K562 (cell line): ENCODE measurements at regions not wholly inside any gene's neighbourhood (a gene's known extent, or its start where the extent isn't known, plus 50 kb on each side); places are given as distances from the start of the nearest gene placed in this dataset.
"Not testable (repeated sequence)": the region's sequence is repeated elsewhere in the genome, so short reads cannot be mapped to it uniquely, and the experiment has no call there.

Experiments
- ATAC-seq: fragments of 200-7000 bp; cut with Tn5 transposase; 3 replicates; pipeline ENCODE4 v1.9.1; 2020; ENCODE audit warnings: moderate library complexity
- BruUV-seq: library from RNA; stranded (reverse); fragments of 400-500 nt; replicated peaks from 2 replicates; lab custom pipeline; 2021; lab: Mats Ljungman, UMichigan
- CTCF ChIA-PET: fragments of 300-600 bp; formaldehyde crosslinking; extraction: SDS; loops from one replicate; lab custom pipeline; 2021; ENCODE audit warnings: low intra/inter-chr PET ratio; lab: Yijun Ruan, JAX
- POLR2A ChIA-PET: fragments of 300-600, 350-650 bp; sonication (Branson Sonifier 250); formaldehyde crosslinking; extraction: SDS; loops from one replicate; lab custom pipeline; 2021; ENCODE audit warnings: antibody characterized with exemption, inconsistent platforms; lab: Yijun Ruan, JAX
- DNase-seq, 4 experiments: peaks; one replicate each; pipeline versions ENCODE4 v3.0.0 to v3.0.0-alpha.2; 2011 to 2018; ENCODE audit warnings: low spot score in 3 of 4, mixed read lengths in 3 of 4; ENCODE audit errors: extremely low read depth in 1 of 4
- FAIRE-seq: peaks from 2 replicates; lab custom pipeline; 2011; peaks lifted over from hg19 to GRCh38; lab: Jason Lieb, UNC
- H2AFZ ChIP-seq: 2 replicates; pipeline ENCODE4 v1.6.0; 2011; ENCODE audit warnings: low read depth, low read length, control low read depth, inconsistent platforms
- H3K27ac ChIP-seq: fragments of 200-600 bp; 3 replicates; pipeline ENCODE4 v1.8.0; 2011; ENCODE audit warnings: low read depth, mild to moderate bottlenecking, control low read depth, inconsistent platforms, low read length, moderate library complexity, mixed read lengths; ENCODE audit errors: extremely low read depth
- H3K27me3 ChIP-seq, 2 experiments: fragments of 300-600 bp in 1 of 2; 2 replicates in 1 of 2; 3 replicates in 1 of 2; pipeline versions ENCODE4 v1.6.0 to v1.8.0; 2011; ENCODE audit warnings: inconsistent platforms in 2 of 2, low read length in 2 of 2, mild to moderate bottlenecking in 1 of 2, mixed read lengths in 1 of 2, moderate library complexity in 1 of 2; ENCODE audit not compliant: control insufficient read depth in 2 of 2, insufficient read depth in 2 of 2
- H3K36me3 ChIP-seq: fragments of 300-600 bp; 3 replicates; pipeline ENCODE4 v1.8.0; 2011; ENCODE audit warnings: mild to moderate bottlenecking, low read length, inconsistent platforms; ENCODE audit not compliant: control insufficient read depth, insufficient read depth
- H3K4me1 ChIP-seq, 2 experiments: fragments of 200-600 bp in 1 of 2; replicated peaks in 1 of 2; 2 replicates in 1 of 2; 3 replicates in 1 of 2; pipeline versions ENCODE4 v1.5.1 to v1.8.0; 2011; ENCODE audit warnings: inconsistent platforms in 2 of 2, low read length in 2 of 2, mild to moderate bottlenecking in 1 of 2, mixed read lengths in 1 of 2, moderate library complexity in 1 of 2; ENCODE audit not compliant: control insufficient read depth in 2 of 2, insufficient read depth in 2 of 2
- H3K4me2 ChIP-seq: 2 replicates; pipeline ENCODE4 v1.6.1; 2011; ENCODE audit warnings: low read length, control low read depth, inconsistent platforms, mixed read lengths; ENCODE audit not compliant: insufficient read depth
- H3K4me3 ChIP-seq: fragments of 200-600 bp; sonication (generic), shearing (Covaris generic); 2 replicates; pipeline ENCODE4 v1.5.1; 2016; ENCODE audit warnings: control low read depth, inconsistent platforms
- H3K79me2 ChIP-seq: fragments of 200-600 bp; 3 replicates; pipeline ENCODE4 v1.8.0; 2011; ENCODE audit warnings: low read length, inconsistent platforms; ENCODE audit not compliant: control insufficient read depth, insufficient read depth
- H3K9ac ChIP-seq, 2 experiments: 2 replicates each; pipeline versions ENCODE4 v1.6.0 to v1.6.1; 2011; ENCODE audit warnings: low read depth in 2 of 2, low read length in 2 of 2, control low read depth in 1 of 2, inconsistent platforms in 1 of 2, mild to moderate bottlenecking in 1 of 2, mixed read lengths in 1 of 2; ENCODE audit not compliant: insufficient read depth in 1 of 2
- H3K9me1 ChIP-seq: one replicate; pipeline ENCODE4 v1.6.0; 2011; ENCODE audit warnings: inconsistent platforms, mild to moderate bottlenecking, low read length, moderate library complexity; ENCODE audit not compliant: control insufficient read depth, insufficient read depth
- H3K9me3 ChIP-seq: replicated peaks from 2 replicates; pipeline ENCODE4 v1.5.1; 2011; ENCODE audit warnings: low read depth, low read length, inconsistent platforms; ENCODE audit not compliant: control insufficient read depth, insufficient read depth
- H4K20me1 ChIP-seq: replicated peaks from 2 replicates; pipeline ENCODE4 v1.6.1; 2011; ENCODE audit warnings: low read length, inconsistent platforms, mixed read lengths; ENCODE audit not compliant: control insufficient read depth, insufficient read depth
- CBX2 ChIP-seq: fragments of 200-600 bp; sonication (generic); IDR thresholded peaks from one replicate; pipeline ENCODE4 v1.6.1; 2012; ENCODE audit warnings: mild to moderate bottlenecking, low read length, inconsistent platforms; ENCODE audit not compliant: insufficient read depth, poor library complexity, severe bottlenecking
- FOXP4 ChIP-seq: sonication (generic); formaldehyde crosslinking; IDR thresholded peaks from 2 replicates; pipeline ENCODE4 v1.8.0; 2022; ENCODE audit warnings: mild to moderate bottlenecking, missing genetic modification reagents, borderline replicate concordance
- MBD2 ChIP-seq: sonication (generic); IDR thresholded peaks from 2 replicates; pipeline ENCODE4 v1.6.1; 2016; ENCODE audit warnings: low read depth, borderline replicate concordance
- NONO ChIP-seq, 2 experiments: fragments of 200-400 bp in 1 of 2; fragments of 450-650 bp in 1 of 2; formaldehyde crosslinking in 1 of 2; IDR thresholded peaks; 2 replicates each; pipeline ENCODE4 v1.6.1; 2017; ENCODE audit warnings: low read depth in 2 of 2, mild to moderate bottlenecking in 2 of 2, moderate library complexity in 2 of 2, low read length in 1 of 2
- PHF21A ChIP-seq: fragments of 450-650 bp; IDR thresholded peaks from 2 replicates; pipeline ENCODE4 v1.6.1; 2017; ENCODE audit warnings: low read depth, borderline replicate concordance
- RB1 ChIP-seq: fragments of 450-650 bp; IDR thresholded peaks from 2 replicates; pipeline ENCODE4 v1.6.1; 2017; ENCODE audit warnings: low read depth, mild to moderate bottlenecking
- SP1 ChIP-seq: sonication (generic); formaldehyde crosslinking; IDR thresholded peaks from 2 replicates; pipeline ENCODE4 v1.8.1; 2022; ENCODE audit warnings: mild to moderate bottlenecking, missing genetic modification reagents
- SP2 ChIP-seq: IDR thresholded peaks from 2 replicates; pipeline ENCODE4 v1.6.1; 2011; ENCODE audit warnings: mild to moderate bottlenecking, low read depth, low read length, moderate library complexity; ENCODE audit not compliant: poor library complexity, severe bottlenecking; ENCODE audit errors: extremely low read depth
- ZBTB33 ChIP-seq: sonication (generic); formaldehyde crosslinking; IDR thresholded peaks from 2 replicates; pipeline ENCODE4 v1.8.1; 2023; ENCODE audit warnings: mild to moderate bottlenecking, missing genetic modification reagents
- ZNF197 ChIP-seq: fragments of 200-800 bp; sonication (Bioruptor generic); IDR thresholded peaks from 2 replicates; pipeline ENCODE4 v1.6.1; 2016; ENCODE audit warnings: low read depth, missing genetic modification characterization, missing compliant biosample characterization
- ZNF274 ChIP-seq: IDR thresholded peaks from 2 replicates; pipeline ENCODE4 v1.6.1; 2011; ENCODE audit warnings: low read depth, mild to moderate bottlenecking, low read length, moderate library complexity, borderline replicate concordance
- ZNF583 ChIP-seq: fragments of 250-450 bp; sonication (Bioruptor Pico); IDR thresholded peaks from 2 replicates; pipeline ENCODE4 v1.4.0; 2020
- WGBS: fragments of 100-300 bp; shearing (Covaris generic); methylation state at CpG from one replicate; pipeline ENCODE4 v1.1.6; 2016; ENCODE audit warnings: low coverage, mixed read lengths; ENCODE audit not compliant: insufficient coverage; ENCODE audit errors: missing lambda C conversion rate; 5-methylcytosine and 5-hydroxymethylcytosine counted together
- in situ Hi-C: fragments of 300-500 bp; cut with MboI; formaldehyde crosslinking; loops from 4 replicates; pipeline ENCODE4 v1.15.0; 2018; ENCODE audit warnings: inconsistent platforms, mixed read lengths
- intact Hi-C: fragments of 100-400 bp; cut with micrococcal nuclease; formaldehyde crosslinking; loops from 2 replicates; pipeline ENCODE4 v1.14.2; 2022

DNA sequence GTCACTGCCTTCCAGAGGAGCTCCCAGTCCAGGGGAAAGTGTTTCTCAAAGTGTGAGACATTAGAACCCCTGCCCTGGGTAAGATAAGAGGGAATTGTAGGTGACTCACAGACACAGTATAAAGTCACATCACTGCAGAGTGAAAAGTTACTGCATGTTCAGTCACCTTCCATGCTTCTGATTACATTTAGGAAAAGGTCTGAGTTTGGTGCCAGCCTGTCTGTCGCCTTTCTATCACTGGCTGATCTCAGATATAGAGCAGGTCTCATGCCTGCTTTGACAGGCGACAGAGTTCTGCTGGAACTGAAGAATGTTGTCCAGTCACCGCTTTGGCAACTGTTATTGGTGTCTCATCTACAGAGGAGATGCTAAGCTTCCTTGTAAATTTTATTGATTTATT lies 1078.6 kb downstream of the UQCRFS1 start:
- TF ChIP-seq FOXP4 (CRISPR knock-in tag) (no peak), SP1 (CRISPR knock-in tag) (no peak), CBX2 (no peak), NONO (IDR thresholded peaks at IDR 0.05; ENCODE audit: low read depth in 2 of 2, low read length in 1 of 2) (no peak), PHF21A (no peak), MBD2 (no peak), SP2 (no peak), ZNF197 (no peak), ZBTB33 (CRISPR knock-in tag) (no peak), RB1 (no peak), ZNF583 (CRISPR knock-in tag) (no peak), ZNF274 (no peak)
- in situ Hi-C loops = no loop called here
- WGBS = 0% methylated on average over 3 of the region's 3 CpGs

GRCh38 chr19:28130881-28131280 lies 1082.1 kb downstream of the UQCRFS1 start:
- H4K20me1 ChIP-seq, H3K79me2 ChIP-seq, intact Hi-C loops, H3K9me1 ChIP-seq, H3K27ac ChIP-seq, in situ Hi-C loops, H3K4me2 ChIP-seq, H3K4me1 ChIP-seq, H2AFZ ChIP-seq, DNase-seq, H3K27me3 ChIP-seq, FAIRE-seq, H3K9me3 ChIP-seq, H3K36me3 ChIP-seq, CTCF ChIA-PET, POLR2A ChIA-PET, H3K9ac ChIP-seq, ATAC-seq, H3K4me3 ChIP-seq, BruUV-seq: not testable (repeated sequence)
- WGBS = 0% methylated on average over 7 of the region's 8 CpGs

More for the DNA sequence above, 1078.6 kb downstream of the UQCRFS1 start:
- Histone ChIP-seq H3K27ac (no peak overlapping the region), H4K20me1 (no peaks in the 10 kb centered on the region), H3K9me1 (no peaks in the 10 kb centered on the region), H3K36me3 (no peaks in the 10 kb centered on the region), H2AFZ (no peak overlapping the region), H3K79me2 (no peaks in the 10 kb centered on the region), H3K27me3 (no peaks in the 10 kb centered on the region; a peak in 1 of 5 replicates), H3K9ac (no peak overlapping the region), H3K4me3 (no peak overlapping the region), H3K4me2 (no peak overlapping the region), H3K9me3 (no peaks in the 10 kb centered on the region), H3K4me1 (no peaks in the 10 kb centered on the region)
- CTCF ChIA-PET = no interaction called here
- intact Hi-C loops = no loop called here
- POLR2A ChIA-PET = interaction anchor here (1.0 kb wide), 1 partner anchor 16 kb away, joined by 3 read pairs; no protein-coding TSS in a partner anchor
- BruUV-seq = no TSS peak
- DNase-seq (no peak), ATAC-seq (no peak), FAIRE-seq (no peak)
